ENCODE measurements at regions not wholly inside any gene's neighbourhood (a gene's known extent, or its start where the extent isn't known, plus 50 kb on each side); places are given as distances from the start of the nearest gene placed in this dataset.

- Histone ChIP-seq H2AK5ac (ENCODE audit: low read length, severe bottlenecking) (no peak overlapping the region), H2BK15ac (ENCODE audit: low read depth, poor library complexity, severe bottlenecking) (no peak overlapping the region), H3K4me2 (ENCODE audit: low read length, poor library complexity, severe bottlenecking) (no peak overlapping the region), H4K91ac (ENCODE audit: low read length) (no peak overlapping the region), H3K18ac (ENCODE audit: low read depth in 1 of 2, low read length in 2 of 2) (no peak overlapping the region), H4K8ac (ENCODE audit: low read length) (no peak overlapping the region), H3K36me3 (ENCODE audit: control insufficient read depth in 1 of 2, insufficient read depth in 2 of 2, low read depth in 1 of 2, low read length in 2 of 2) (no peaks in the 10 kb centered on the region), H3K4me3 (ENCODE audit: insufficient read depth in 1 of 2, low read depth in 1 of 2, low read length in 2 of 2) (no peak overlapping the region), H3K27me3 (ENCODE audit: control insufficient read depth in 1 of 2, insufficient read depth in 1 of 2, low read length in 2 of 2) (no peaks in the 10 kb centered on the region), H2BK120ac (ENCODE audit: low read depth, low read length) (no peak overlapping the region), H3K4ac (ENCODE audit: low read depth in 1 of 2, low read length in 2 of 2) (no peak overlapping the region), H3K9me3 (ENCODE audit: control insufficient read depth, low read length) (no peaks in the 10 kb centered on the region), H3K23ac (ENCODE audit: low read length in 2 of 2) (no peak overlapping the region), H3K79me1 (replicated peaks; ENCODE audit: low read length, poor library complexity, severe bottlenecking) (no peaks in the 10 kb centered on the region), H3K9ac (ENCODE audit: low read length) (no peak overlapping the region), H3K4me1 (ENCODE audit: control insufficient read depth, insufficient read depth, low read depth, low read length) (no peaks in the 10 kb centered on the region), H2AFZ (ENCODE audit: low read depth, low read length) (no peak overlapping the region), H2BK12ac (ENCODE audit: low read length in 2 of 2) (no peak overlapping the region), H2BK5ac (ENCODE audit: low read depth, low read length, poor library complexity, severe bottlenecking) (no peak overlapping the region), H3K14ac (ENCODE audit: low read length in 2 of 2) (no peak overlapping the region), H3K27ac (ENCODE audit: low read length, poor library complexity, severe bottlenecking) (no peak overlapping the region)
- no peak for DNase-seq
- WGBS: 75% methylated on average over 1 of the region's 1 CpG
Measured at GRCh38 chr10:123316776-123317175, 162.6 kb downstream of the BUB3 start.

- 45% methylated on average over 1 of the region's 1 CpG for WGBS
Measured at GRCh38 chr10:123318516-123318915, 164.3 kb downstream of the BUB3 start.

GRCh38 chr10:123320091-123320490 lies 165.9 kb downstream of the BUB3 start:
- H3K27me3 ChIP-seq (ENCODE audit: control insufficient read depth in 1 of 2, insufficient read depth in 1 of 2, low read length in 2 of 2): no peaks in the 10 kb centered on the region
- H2BK12ac ChIP-seq (ENCODE audit: low read length in 2 of 2): no peak overlapping the region
- H3K23ac ChIP-seq (ENCODE audit: low read length in 2 of 2): no peak overlapping the region
- H3K36me3 ChIP-seq (ENCODE audit: control insufficient read depth in 1 of 2, insufficient read depth in 2 of 2, low read depth in 1 of 2, low read length in 2 of 2): no peaks in the 10 kb centered on the region
- no peak overlapping the region for H2BK5ac ChIP-seq (ENCODE audit: low read depth, low read length, poor library complexity, severe bottlenecking)
- H4K8ac ChIP-seq (ENCODE audit: low read length): no peak overlapping the region
- no peak overlapping the region for H3K27ac ChIP-seq (ENCODE audit: low read length, poor library complexity, severe bottlenecking)
- H3K4me3 ChIP-seq (ENCODE audit: insufficient read depth in 1 of 2, low read depth in 1 of 2, low read length in 2 of 2): no peak overlapping the region
- no peak overlapping the region for H3K18ac ChIP-seq (ENCODE audit: low read depth in 1 of 2, low read length in 2 of 2)
- no peaks in the 10 kb centered on the region for H3K79me1 ChIP-seq (replicated peaks; ENCODE audit: low read length, poor library complexity, severe bottlenecking)
- H2BK120ac ChIP-seq (ENCODE audit: low read depth, low read length): no peak overlapping the region
- no peaks in the 10 kb centered on the region for H3K9me3 ChIP-seq (ENCODE audit: control insufficient read depth, low read length)
- H2AK5ac ChIP-seq (ENCODE audit: low read length, severe bottlenecking): no peak overlapping the region
- no peak overlapping the region for H2BK15ac ChIP-seq (ENCODE audit: low read depth, poor library complexity, severe bottlenecking)
- no peak overlapping the region for H3K4me2 ChIP-seq (ENCODE audit: low read length, poor library complexity, severe bottlenecking)
- no peak overlapping the region for H2AFZ ChIP-seq (ENCODE audit: low read depth, low read length)
- no CpG with 5 or more reads among the region's 3 CpGs for WGBS
- no peak overlapping the region for H3K4ac ChIP-seq (ENCODE audit: low read depth in 1 of 2, low read length in 2 of 2)
- no peak overlapping the region for H4K91ac ChIP-seq (ENCODE audit: low read length)
- no peak for DNase-seq
- no peaks in the 10 kb centered on the region for H3K4me1 ChIP-seq (ENCODE audit: control insufficient read depth, insufficient read depth, low read depth, low read length)
- no peak overlapping the region for H3K14ac ChIP-seq (ENCODE audit: low read length in 2 of 2)
- H3K9ac ChIP-seq (ENCODE audit: low read length): no peak overlapping the region

More at GRCh38 chr10:123318516-123318915, 164.3 kb downstream of the BUB3 start:
- no peak overlapping the region for H2BK12ac ChIP-seq (ENCODE audit: low read length in 2 of 2)
- H3K14ac ChIP-seq (ENCODE audit: low read length in 2 of 2): no peak overlapping the region
- no peak overlapping the region for H3K23ac ChIP-seq (ENCODE audit: low read length in 2 of 2)
- no peak overlapping the region for H3K18ac ChIP-seq (ENCODE audit: low read depth in 1 of 2, low read length in 2 of 2)
- H4K8ac ChIP-seq (ENCODE audit: low read length): no peak overlapping the region
- no peak overlapping the region for H3K4ac ChIP-seq (ENCODE audit: low read depth in 1 of 2, low read length in 2 of 2)
- no peak overlapping the region for H3K9ac ChIP-seq (ENCODE audit: low read length)
- H4K91ac ChIP-seq (ENCODE audit: low read length): no peak overlapping the region
- no peak for DNase-seq
- H3K4me1 ChIP-seq (ENCODE audit: control insufficient read depth, insufficient read depth, low read depth, low read length): no peaks in the 10 kb centered on the region
- no peaks in the 10 kb centered on the region for H3K27me3 ChIP-seq (ENCODE audit: control insufficient read depth in 1 of 2, insufficient read depth in 1 of 2, low read length in 2 of 2)
- no peak overlapping the region for H3K4me3 ChIP-seq (ENCODE audit: insufficient read depth in 1 of 2, low read depth in 1 of 2, low read length in 2 of 2)
- H2BK120ac ChIP-seq (ENCODE audit: low read depth, low read length): no peak overlapping the region
- H3K27ac ChIP-seq (ENCODE audit: low read length, poor library complexity, severe bottlenecking): no peak overlapping the region
- H3K79me1 ChIP-seq (replicated peaks; ENCODE audit: low read length, poor library complexity, severe bottlenecking): no peaks in the 10 kb centered on the region
- H3K9me3 ChIP-seq (ENCODE audit: control insufficient read depth, low read length): no peaks in the 10 kb centered on the region
- no peak overlapping the region for H3K4me2 ChIP-seq (ENCODE audit: low read length, poor library complexity, severe bottlenecking)
- no peaks in the 10 kb centered on the region for H3K36me3 ChIP-seq (ENCODE audit: control insufficient read depth in 1 of 2, insufficient read depth in 2 of 2, low read depth in 1 of 2, low read length in 2 of 2)
- H2AK5ac ChIP-seq (ENCODE audit: low read length, severe bottlenecking): no peak overlapping the region
- H2BK15ac ChIP-seq (ENCODE audit: low read depth, poor library complexity, severe bottlenecking): no peak overlapping the region
- no peak overlapping the region for H2BK5ac ChIP-seq (ENCODE audit: low read depth, low read length, poor library complexity, severe bottlenecking)
- no peak overlapping the region for H2AFZ ChIP-seq (ENCODE audit: low read depth, low read length)

GRCh38 chr10:123323884-123324283 lies 169.7 kb downstream of the BUB3 start:
- H3K14ac ChIP-seq (ENCODE audit: low read length in 2 of 2): no peak overlapping the region
- WGBS: 51% methylated on average over 2 of the region's 3 CpGs
- H4K91ac ChIP-seq (ENCODE audit: low read length): no peak overlapping the region
- no peak overlapping the region for H2BK120ac ChIP-seq (ENCODE audit: low read depth, low read length)
- H2BK15ac ChIP-seq (ENCODE audit: low read depth, poor library complexity, severe bottlenecking): no peak overlapping the region
- no peak overlapping the region for H3K23ac ChIP-seq (ENCODE audit: low read length in 2 of 2)
- H3K79me1 ChIP-seq (replicated peaks; ENCODE audit: low read length, poor library complexity, severe bottlenecking): no peaks in the 10 kb centered on the region
- no peak overlapping the region for H3K9ac ChIP-seq (ENCODE audit: low read length)
- no peak overlapping the region for H2BK5ac ChIP-seq (ENCODE audit: low read depth, low read length, poor library complexity, severe bottlenecking)
- H4K8ac ChIP-seq (ENCODE audit: low read length): no peak overlapping the region
- H2AK5ac ChIP-seq (ENCODE audit: low read length, severe bottlenecking): no peak overlapping the region
- no peak overlapping the region for H3K4me2 ChIP-seq (ENCODE audit: low read length, poor library complexity, severe bottlenecking)
- no peaks in the 10 kb centered on the region for H3K36me3 ChIP-seq (ENCODE audit: control insufficient read depth in 1 of 2, insufficient read depth in 2 of 2, low read depth in 1 of 2, low read length in 2 of 2)
- no peak overlapping the region for H2AFZ ChIP-seq (ENCODE audit: low read depth, low read length)
- H3K4ac ChIP-seq (ENCODE audit: low read depth in 1 of 2, low read length in 2 of 2): no peak overlapping the region
- H3K27ac ChIP-seq (ENCODE audit: low read length, poor library complexity, severe bottlenecking): no peak overlapping the region
- H3K27me3 ChIP-seq (ENCODE audit: control insufficient read depth in 1 of 2, insufficient read depth in 1 of 2, low read length in 2 of 2): no peaks in the 10 kb centered on the region
- H3K4me3 ChIP-seq (ENCODE audit: insufficient read depth in 1 of 2, low read depth in 1 of 2, low read length in 2 of 2): no peak overlapping the region
- H3K4me1 ChIP-seq (ENCODE audit: control insufficient read depth, insufficient read depth, low read depth, low read length): no peaks in the 10 kb centered on the region
- H3K9me3 ChIP-seq (ENCODE audit: control insufficient read depth, low read length): peaks cover 5% of the 10 kb centered on the region
- no peak overlapping the region for H2BK12ac ChIP-seq (ENCODE audit: low read length in 2 of 2)
- DNase-seq: no peak
- H3K18ac ChIP-seq (ENCODE audit: low read depth in 1 of 2, low read length in 2 of 2): no peak overlapping the region

Data from mesenchymal stem cell (in vitro differentiated cells and primary cell).